Thyroid gland (tissue), 4 donors: ENCODE measurements at regions not wholly inside any gene's neighbourhood (a gene's known extent, or its start where the extent isn't known, plus 50 kb on each side); places are given as distances from the start of the nearest gene placed in this dataset.

Source experiments
- DNase-seq, 2 donors: peaks; one replicate each; pipeline ENCODE4 v3.0.0-alpha.2; 2019
- H3K27ac ChIP-seq, 3 donors: fragments of 200-600 bp; sonication (generic); 1 replicate in 2 of 3; 2 replicates in 1 of 3; pipeline ENCODE4 v1.5.1; 2016 to 2019; ENCODE audit warnings: mild to moderate bottlenecking in 1 of 3, moderate library complexity in 1 of 3
- H3K27me3 ChIP-seq: fragments of 200-600 bp; sonication (generic); one replicate; pipeline ENCODE4 v1.5.1; 2019
- H3K36me3 ChIP-seq, 2 donors: fragments of 200-600 bp; sonication (generic); one replicate each; pipeline ENCODE4 v1.5.1; 2016 to 2019
- H3K4me1 ChIP-seq, 2 donors: fragments of 200-600 bp; sonication (generic); one replicate each; pipeline ENCODE4 v1.5.1; 2017 to 2019
- H3K4me3 ChIP-seq, 3 donors: fragments of 200-600 bp; sonication (generic); replicated peaks in 1 of 3; 1 replicate in 2 of 3; 2 replicates in 1 of 3; pipeline ENCODE4 v1.5.1; 2016; ENCODE audit warnings: mild to moderate bottlenecking in 1 of 3
- H3K9me3 ChIP-seq: fragments of 200-600 bp; sonication (generic); one replicate; pipeline ENCODE4 v1.5.1; 2017
- CTCF ChIP-seq, 6 experiments: fragments of 200-600 bp in 3 of 6; fragments of 450-650 bp in 3 of 6; sonication (generic) in 3 of 6; IDR thresholded peaks; one replicate each; pipeline ENCODE4 v1.5.1; 2016 to 2019; ENCODE audit warnings: antibody characterized with exemption in 6 of 6, mild to moderate bottlenecking in 2 of 6, inconsistent platforms in 1 of 6, moderate library complexity in 1 of 6
- POLR2A ChIP-seq, 2 donors: fragments of 450-650 bp; IDR thresholded peaks; one replicate each; pipeline ENCODE4 v1.6.1; 2017; ENCODE audit warnings: antibody characterized with exemption in 2 of 2, mild to moderate bottlenecking in 2 of 2, moderate library complexity in 1 of 2
- WGBS, 2 donors: methylation state at CpG; one replicate each; pipeline ENCODE4 v1.1.5; 2017; 5-methylcytosine and 5-hydroxymethylcytosine counted together
- intact Hi-C: fragments of 100-400 bp; cut with DNase I; formaldehyde crosslinking; loops from one replicate; pipeline ENCODE4 v1.15.1; 2023

- H3K36me3 ChIP-seq = no peaks in the 10 kb centered on the region
- H3K4me1 ChIP-seq = no peaks in the 10 kb centered on the region
- no peak overlapping the region for H3K27ac ChIP-seq
- intact Hi-C loops = no loop called here
- TF ChIP-seq CTCF (IDR thresholded peaks at IDR 0.05) = no peak
- no peak for TF ChIP-seq POLR2A (IDR thresholded peaks at IDR 0.05)
- WGBS, 2 donors = 88 to 89% methylated on average over 1 of the region's 1 CpG
- no peaks in the 10 kb centered on the region for H3K9me3 ChIP-seq
- no peak overlapping the region for H3K4me3 ChIP-seq
- no peak for DNase-seq
- H3K27me3 ChIP-seq = no peaks in the 10 kb centered on the region
Observed at GRCh38 chr13:31670831-31671617, 68.3 kb upstream of the RXFP2 start.

GRCh38 chr13:31674051-31674450 is 65.3 kb upstream of the RXFP2 start:
- intact Hi-C loops = no loop called here
- Histone ChIP-seq H3K4me3 (no peak overlapping the region), H3K27me3 (no peaks in the 10 kb centered on the region), H3K4me1 (no peaks in the 10 kb centered on the region), H3K36me3 (no peaks in the 10 kb centered on the region), H3K9me3 (no peaks in the 10 kb centered on the region), H3K27ac (no peak overlapping the region)
- WGBS, 2 donors = 71 to 84% methylated on average over 1 of the region's 1 CpG
- TF ChIP-seq POLR2A (IDR thresholded peaks at IDR 0.05) (no peak), CTCF (IDR thresholded peaks at IDR 0.05) (no peak)
- DNase-seq = no peak

DNA sequence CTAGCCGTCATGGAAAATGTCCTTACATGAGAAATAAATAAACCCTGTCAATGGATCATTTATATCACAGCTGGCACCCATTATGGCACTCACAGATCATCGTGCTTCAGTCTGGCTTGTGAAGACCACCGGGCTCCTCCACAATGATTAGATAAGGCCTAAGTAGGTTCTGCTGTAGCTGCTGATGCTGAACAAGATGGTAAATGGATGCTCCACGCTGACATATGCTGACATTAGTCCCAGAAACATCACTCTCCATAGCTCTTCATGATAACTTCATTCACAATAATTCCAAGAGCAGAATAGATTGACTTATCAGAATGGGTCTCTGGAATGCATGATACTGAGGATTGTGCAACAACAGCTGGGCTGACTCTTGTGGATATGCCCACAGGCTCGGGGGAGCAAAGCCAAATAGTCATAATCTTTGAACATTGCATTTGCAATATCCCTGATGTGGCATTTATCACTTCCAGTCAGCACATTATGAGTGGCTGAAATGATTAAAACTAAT is 63.8 kb upstream of the RXFP2 start:
- Histone ChIP-seq H3K4me3 (no peak overlapping the region), H3K9me3 (no peaks in the 10 kb centered on the region), H3K27me3 (no peaks in the 10 kb centered on the region), H3K36me3 (no peaks in the 10 kb centered on the region), H3K4me1 (no peaks in the 10 kb centered on the region), H3K27ac (no peak overlapping the region)
- no peak for DNase-seq
- 62 to 76% methylated on average over 4 to 5 of the region's 5 CpGs for WGBS, 2 donors
- intact Hi-C loops = no loop called here
- TF ChIP-seq CTCF (IDR thresholded peaks at IDR 0.05) (no peak), POLR2A (IDR thresholded peaks at IDR 0.05) (no peak)

DNA sequence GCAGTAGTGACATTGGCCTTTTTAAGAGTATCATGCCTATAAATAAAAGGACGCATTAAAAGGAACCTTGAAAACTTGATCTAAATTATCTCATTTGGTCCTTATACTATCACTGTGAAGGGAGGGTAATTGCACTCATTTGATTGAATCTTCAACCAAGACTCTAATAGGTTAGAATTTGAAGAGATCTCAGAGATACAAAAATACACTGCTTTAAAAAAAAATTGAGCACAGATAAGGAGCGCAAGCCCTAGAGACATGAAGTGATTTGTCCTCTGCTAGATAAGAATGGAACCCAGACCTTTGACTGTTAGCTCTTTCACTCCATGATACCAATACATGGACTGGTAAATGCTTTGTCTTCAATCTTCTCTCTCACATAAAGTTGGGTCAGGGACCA is 58.2 kb upstream of the RXFP2 start:
- TF ChIP-seq CTCF (IDR thresholded peaks at IDR 0.05) = no peak
- TF ChIP-seq POLR2A (IDR thresholded peaks at IDR 0.05) = no peak
- no peaks in the 10 kb centered on the region for H3K4me1 ChIP-seq
- intact Hi-C loops = no loop called here
- H3K9me3 ChIP-seq = no peaks in the 10 kb centered on the region
- H3K27ac ChIP-seq = no peak overlapping the region
- H3K4me3 ChIP-seq = no peak overlapping the region
- no peak for DNase-seq
- H3K27me3 ChIP-seq = no peaks in the 10 kb centered on the region
- H3K36me3 ChIP-seq = no peaks in the 10 kb centered on the region
- 93 to 98% methylated on average over 2 of the region's 2 CpGs for WGBS, 2 donors

- intact Hi-C loops = no loop called here
- H3K4me1 ChIP-seq = no peaks in the 10 kb centered on the region
- TF ChIP-seq POLR2A (IDR thresholded peaks at IDR 0.05) (no peak), CTCF (IDR thresholded peaks at IDR 0.05) (no peak)
- 90 to 91% methylated on average over 2 of the region's 2 CpGs for WGBS, 2 donors
- H3K27me3 ChIP-seq = no peaks in the 10 kb centered on the region
- H3K36me3 ChIP-seq = no peaks in the 10 kb centered on the region
- H3K9me3 ChIP-seq = no peaks in the 10 kb centered on the region
- H3K27ac ChIP-seq = no peak overlapping the region
- no peak for DNase-seq
- no peak overlapping the region for H3K4me3 ChIP-seq
Observed at GRCh38 chr13:31684466-31684865, 54.9 kb upstream of the RXFP2 start.
